GM12878 (cell line): ENCODE measurements at regions not wholly inside any gene's neighbourhood (a gene's known extent, or its start where the extent isn't known, plus 50 kb on each side); places are given as distances from the start of the nearest gene placed in this dataset.
A peak's percentile ranks its signal among the peaks of the same experiment; 100 is the strongest.

Experiments
- ATAC-seq: fragments of 200-7000 bp; cut with Tn5 transposase; 3 replicates; pipeline ENCODE4 v1.9.1; 2020; ENCODE audit warnings: mild to moderate bottlenecking, moderate library complexity
- BruUV-seq: library from RNA; stranded (reverse); fragments of 400-500 nt; replicated peaks from 2 replicates; lab custom pipeline; 2021; lab: Mats Ljungman, UMichigan
- CTCF ChIA-PET: fragments of 300-600 bp; sonication (Branson Sonifier 250); formaldehyde crosslinking; extraction: SDS; loops from one replicate; lab custom pipeline; 2021; ENCODE audit warnings: inconsistent platforms; lab: Yijun Ruan, JAX
- POLR2A ChIA-PET: fragments of 350-600 bp; formaldehyde crosslinking; extraction: SDS; loops from one replicate; lab custom pipeline; 2021; ENCODE audit warnings: inconsistent platforms; lab: Charles Lee
- RAD21 ChIA-PET: fragments of 300-600 bp; sonication (Branson Sonifier 250); formaldehyde crosslinking; loops from one replicate; lab custom pipeline; 2023; ENCODE audit warnings: antibody characterized with exemption; ENCODE audit not compliant: unreplicated experiment; lab: Charles Lee
- SMC1A ChIA-PET: fragments of 300-600 bp; sonication (Branson Sonifier 250); formaldehyde crosslinking; loops from one replicate; lab custom pipeline; 2023; ENCODE audit not compliant: unreplicated experiment, uncharacterized antibody; lab: Charles Lee
- DNase-seq: peaks from one replicate; pipeline ENCODE4 v3.0.0-alpha.2; 2011; ENCODE audit warnings: low read depth, low spot score
- FAIRE-seq: peaks from 3 replicates; lab custom pipeline; 2011; peaks lifted over from hg19 to GRCh38; lab: Jason Lieb, UNC
- H2AFZ ChIP-seq: 2 replicates; pipeline ENCODE4 v1.6.0; 2011; ENCODE audit warnings: low read depth, low read length, control low read depth; ENCODE audit not compliant: control insufficient read depth
- H3K27ac ChIP-seq: 2 replicates; pipeline ENCODE4 v1.5.1; 2011; ENCODE audit warnings: control low read depth; ENCODE audit not compliant: control insufficient read depth, insufficient read depth
- H3K27me3 ChIP-seq, 2 experiments: replicated peaks in 1 of 2; 2 replicates each; pipeline versions ENCODE4 v1.6.0 to v1.6.1; 2011; ENCODE audit warnings: low read length in 1 of 2; ENCODE audit not compliant: control insufficient read depth in 2 of 2, insufficient read depth in 2 of 2
- H3K36me3 ChIP-seq, 2 experiments: 2 replicates each; pipeline ENCODE4 v1.5.1; 2011; ENCODE audit warnings: low read length in 1 of 2; ENCODE audit not compliant: control insufficient read depth in 2 of 2, insufficient read depth in 2 of 2
- H3K4me1 ChIP-seq: 2 replicates; pipeline ENCODE4 v1.6.1; 2011; ENCODE audit warnings: mild to moderate bottlenecking, low read length, moderate library complexity, mixed read lengths; ENCODE audit not compliant: control insufficient read depth, insufficient read depth
- H3K4me2 ChIP-seq: 2 replicates; pipeline ENCODE4 v1.6.0; 2011; ENCODE audit warnings: control low read depth; ENCODE audit not compliant: control insufficient read depth, insufficient read depth
- H3K4me3 ChIP-seq: fragments of 200-600 bp; sonication (generic); 2 replicates; pipeline ENCODE4 v1.5.1; 2016
- H3K79me2 ChIP-seq: 2 replicates; pipeline ENCODE4 v1.6.0; 2011; ENCODE audit warnings: low read length; ENCODE audit not compliant: control insufficient read depth, insufficient read depth
- H3K9ac ChIP-seq: 2 replicates; pipeline ENCODE4 v1.8.0; 2011; ENCODE audit warnings: low read length, control low read depth, mixed read lengths; ENCODE audit not compliant: control insufficient read depth, insufficient read depth
- H3K9me3 ChIP-seq: replicated peaks from 3 replicates; pipeline ENCODE4 v1.5.1; 2011; ENCODE audit warnings: mild to moderate bottlenecking, low read length; ENCODE audit not compliant: control insufficient read depth, insufficient read depth
- H4K20me1 ChIP-seq: 2 replicates; pipeline ENCODE4 v1.6.0; 2011; ENCODE audit not compliant: control insufficient read depth, insufficient read depth
- CHD2 ChIP-seq: IDR thresholded peaks from 2 replicates; pipeline ENCODE4 v1.6.1; 2011; ENCODE audit warnings: low read depth, low read length, improper control_type of control experiment, borderline replicate concordance
- DPF2 ChIP-seq: fragments of 450-650 bp; IDR thresholded peaks from 2 replicates; pipeline ENCODE4 v1.6.1; 2017; ENCODE audit warnings: mild to moderate bottlenecking
- HDAC2 ChIP-seq: fragments of 200-600 bp; sonication (generic); IDR thresholded peaks from 2 replicates; pipeline ENCODE4 v1.6.1; 2017
- HDAC6 ChIP-seq: fragments of 200-600 bp; sonication (generic); IDR thresholded peaks from one replicate; pipeline ENCODE4 v1.8.0; 2017; ENCODE audit warnings: antibody characterized with exemption; ENCODE audit not compliant: unreplicated experiment
- JUND ChIP-seq: IDR thresholded peaks from 2 replicates; pipeline ENCODE4 v1.6.1; 2012; ENCODE audit warnings: low read depth, mild to moderate bottlenecking, low read length, improper control_type of control experiment, moderate library complexity
- MEF2A ChIP-seq: IDR thresholded peaks from 2 replicates; pipeline ENCODE4 v1.6.1; 2011; ENCODE audit warnings: low read depth, mild to moderate bottlenecking, low read length, moderate library complexity; ENCODE audit not compliant: insufficient read depth
- NKRF ChIP-seq: fragments of 450-650 bp; conservative IDR thresholded peaks from 2 replicates; pipeline ENCODE4 v1.6.1; 2017; ENCODE audit warnings: mild to moderate bottlenecking, moderate library complexity
- RAD51 ChIP-seq: fragments of 450-650 bp; IDR thresholded peaks from 2 replicates; pipeline ENCODE4 v1.6.1; 2016; ENCODE audit warnings: moderate library complexity, mild to moderate bottlenecking, inconsistent platforms
- SIN3A ChIP-seq: IDR thresholded peaks from 2 replicates; pipeline ENCODE4 v1.6.1; 2012; ENCODE audit warnings: low read depth, low read length, improper control_type of control experiment
- WRNIP1 ChIP-seq: IDR thresholded peaks from 2 replicates; pipeline ENCODE4 v1.6.1; 2011; ENCODE audit warnings: low read depth, low read length, improper control_type of control experiment, borderline replicate concordance
- ZNF217 ChIP-seq: fragments of 450-650 bp; IDR thresholded peaks from 2 replicates; pipeline ENCODE4 v1.6.1; 2017; ENCODE audit warnings: antibody characterized with exemption, mild to moderate bottlenecking
- WGBS: methylation state at CpG from one replicate; pipeline ENCODE4 v1.1.6; 2016; ENCODE audit warnings: low lambda C conversion rate; ENCODE audit not compliant: insufficient replicate concordance, insufficient coverage; ENCODE audit errors: missing lambda C conversion rate; 5-methylcytosine and 5-hydroxymethylcytosine counted together
- in situ Hi-C: fragments of 300-500 bp; cut with MboI; formaldehyde crosslinking; loops from 9 replicates; pipeline ENCODE4 v1.14.3; 2018; ENCODE audit warnings: mixed read lengths
- intact Hi-C: fragments of 100-400 bp; cut with micrococcal nuclease; formaldehyde crosslinking; loops from one replicate; pipeline ENCODE4 v1.14.2; 2022; ENCODE audit not compliant: unreplicated experiment
- TF ChIP-seq, protein P1 (sequence below): IDR thresholded peaks from 2 replicates; pipeline ENCODE4 v1.6.1; 2011; ENCODE audit warnings: low read depth, mild to moderate bottlenecking, low read length, moderate library complexity, borderline replicate concordance; ENCODE audit errors: extremely low read depth

DNA sequence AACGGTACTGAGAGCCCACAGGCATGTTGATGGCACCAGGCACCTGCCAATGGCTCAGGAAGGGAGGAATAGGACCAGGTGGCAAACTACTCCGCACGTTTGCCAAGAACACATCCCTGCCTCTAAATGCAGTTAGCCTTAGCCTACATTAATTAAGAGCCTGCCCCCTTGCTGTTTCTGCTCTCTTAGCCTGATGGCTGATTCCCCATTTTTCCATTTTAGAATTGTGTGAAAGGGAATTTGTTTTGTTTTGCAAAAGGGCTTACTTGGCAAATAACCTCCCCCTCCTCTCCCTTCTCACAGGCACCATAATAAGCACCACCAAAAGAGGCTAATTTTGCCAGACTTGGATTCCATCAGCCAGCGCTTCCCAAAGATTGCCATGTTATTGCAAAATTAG is 1203.2 kb downstream of the SORCS3 start:
- CTCF ChIA-PET = interaction anchor here (0.9 to 2.2 kb wide), 4 partner anchors 13 to 105 kb away, joined by 3 to 13 read pairs (median 4); no protein-coding TSS in a partner anchor
- H2AFZ ChIP-seq = peak overlapping the region; percentile 23; the same call in 1 of the 2 replicates
- H3K79me2 ChIP-seq = no peaks in the 10 kb centered on the region
- no peak overlapping the region for H3K9ac ChIP-seq
- H3K27me3 ChIP-seq = no peaks in the 10 kb centered on the region
- in situ Hi-C loops (no loop called here), intact Hi-C loops (no loop called here)
- POLR2A ChIA-PET = interaction anchor here (0.9 to 1.3 kb wide), 2 partner anchors 11 to 41 kb away, joined by 4 to 5 read pairs; no protein-coding TSS in a partner anchor
- FAIRE-seq (no peak), DNase-seq (no peak), ATAC-seq (no peak)
- no peak overlapping the region for H3K27ac ChIP-seq
- H3K4me2 ChIP-seq = 0 out of 2 replicates have a peak overlapping the region, but pooled peaks have one; percentile 9
- 73% methylated on average over 4 of the region's 4 CpGs for WGBS
- BruUV-seq = no TSS peak
- no peaks in the 10 kb centered on the region for H3K36me3 ChIP-seq
- RAD21 ChIA-PET = interaction anchor here (1.1 to 2.6 kb wide), 9 partner anchors 10 to 108 kb away, joined by 3 to 12 read pairs (median 4); no protein-coding TSS in a partner anchor
- H3K4me3 ChIP-seq = no peak overlapping the region
- SMC1A ChIA-PET = interaction anchor here (0.6 to 3.6 kb wide), 12 partner anchors 9 to 129 kb away, joined by 3 to 21 read pairs (median 4); no protein-coding TSS in a partner anchor
- TF ChIP-seq HDAC2 = no peak
- no peak for TF ChIP-seq ZNF217
- TF ChIP-seq DPF2 = no peak; the same call in 1 of the 2 replicates
- TF ChIP-seq WRNIP1 = no peak
- H4K20me1 ChIP-seq = no peaks in the 10 kb centered on the region
- peaks cover 2% of the 10 kb centered on the region; the same call in 1 of the 2 replicates for H3K4me1 ChIP-seq
- H3K9me3 ChIP-seq = no peaks in the 10 kb centered on the region

- CTCF ChIA-PET = interaction anchor here (0.9 to 2.2 kb wide), 9 partner anchors 9 to 130 kb away, joined by 3 to 13 read pairs (median 4); no protein-coding TSS in a partner anchor
- RAD21 ChIA-PET = interaction anchor here (0.8 to 2.6 kb wide), 11 partner anchors 10 to 109 kb away, joined by 3 to 12 read pairs (median 4); no protein-coding TSS in a partner anchor
- no peaks in the 10 kb centered on the region for H3K36me3 ChIP-seq
- POLR2A ChIA-PET = interaction anchor here (0.9 to 1.3 kb wide), 3 partner anchors 10 to 41 kb away, joined by 3 to 5 read pairs (median 4); no protein-coding TSS in a partner anchor
- H3K4me2 ChIP-seq = 0 out of 2 replicates have a peak overlapping the region, but pooled peaks have one; percentile 9
- H3K4me1 ChIP-seq = peaks cover 2% of the 10 kb centered on the region; the same call in 1 of the 2 replicates
- H3K79me2 ChIP-seq = no peaks in the 10 kb centered on the region
- WGBS = 0% methylated on average over 3 of the region's 3 CpGs
- FAIRE-seq (no peak), ATAC-seq (peak; percentile 56), DNase-seq (peak; percentile 31)
- no TSS peak for BruUV-seq
- intact Hi-C loops (no loop called here), in situ Hi-C loops (no loop called here)
- H2AFZ ChIP-seq = peak overlapping the region; percentile 23; the same call in 1 of the 2 replicates
- H3K4me3 ChIP-seq = no peak overlapping the region
- no peaks in the 10 kb centered on the region for H3K9me3 ChIP-seq
- no peak overlapping the region for H3K27ac ChIP-seq
- SMC1A ChIA-PET = interaction anchor here (0.6 to 3.6 kb wide), 16 partner anchors 9 to 130 kb away, joined by 3 to 21 read pairs (median 4); no protein-coding TSS in a partner anchor
- H3K9ac ChIP-seq = no peak overlapping the region
- no peaks in the 10 kb centered on the region for H4K20me1 ChIP-seq
- H3K27me3 ChIP-seq = no peaks in the 10 kb centered on the region
- TF ChIP-seq RAD51 = no peak
- no peak for TF ChIP-seq SIN3A
- no peak for TF ChIP-seq DPF2
- no peak for TF ChIP-seq MEF2A
- no peak for TF ChIP-seq NKRF
- no peak for TF ChIP-seq JUND
- TF ChIP-seq, protein P1, sequence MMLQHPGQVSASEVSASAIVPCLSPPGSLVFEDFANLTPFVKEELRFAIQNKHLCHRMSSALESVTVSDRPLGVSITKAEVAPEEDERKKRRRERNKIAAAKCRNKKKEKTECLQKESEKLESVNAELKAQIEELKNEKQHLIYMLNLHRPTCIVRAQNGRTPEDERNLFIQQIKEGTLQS = no peak
- TF ChIP-seq HDAC6 = no peak
- TF ChIP-seq CHD2 = no peak
Measured at GRCh38 chr10:105843786-105844185, 1202.7 kb downstream of the SORCS3 start.
